ENCODE measurements at regions not wholly inside any gene's neighbourhood (a gene's known extent, or its start where the extent isn't known, plus 50 kb on each side); places are given as distances from the start of the nearest gene placed in this dataset.

- TF ChIP-seq CTCF (IDR thresholded peaks at IDR 0.05 in 4 of 5, conservative IDR thresholded peaks at IDR 0.05 in 1 of 5): no peak
- no peak for TF ChIP-seq POLR2A (IDR thresholded peaks at IDR 0.05)
Measured at GRCh38 chr4:111014537-111014936, 391.7 kb upstream of the PITX2 start.
